Right atrium auricular region (tissue), 2 donors: ENCODE measurements at regions not wholly inside any gene's neighbourhood (a gene's known extent, or its start where the extent isn't known, plus 50 kb on each side); places are given as distances from the start of the nearest gene placed in this dataset.
A peak's percentile ranks its signal among the peaks of the same experiment; 100 is the strongest.

Source experiments
- DNase-seq: peaks from one replicate; pipeline ENCODE4 v3.0.0-alpha.2; 2019; ENCODE audit warnings: low spot score
- H3K27ac ChIP-seq, 2 donors: fragments of 200-600 bp; sonication (generic); 1 replicate in 1 of 2; 2 replicates in 1 of 2; pipeline ENCODE4 v1.5.1; 2016 to 2019
- H3K27me3 ChIP-seq, 2 donors: fragments of 200-600 bp; sonication (generic); one replicate each; pipeline versions ENCODE4 v1.5.1 to v1.6.0; 2017 to 2019
- H3K36me3 ChIP-seq: fragments of 200-600 bp; sonication (generic); one replicate; pipeline ENCODE4 v1.5.1; 2016
- H3K4me1 ChIP-seq, 2 donors: fragments of 200-600 bp; sonication (generic); one replicate each; pipeline versions ENCODE4 v1.5.1 to v1.6.0; 2017 to 2019
- H3K4me3 ChIP-seq, 2 donors: fragments of 200-600 bp; sonication (generic); 1 replicate in 1 of 2; 2 replicates in 1 of 2; pipeline ENCODE4 v1.5.1; 2017 to 2019; ENCODE audit warnings: mild to moderate bottlenecking in 1 of 2, moderate library complexity in 1 of 2
- H3K9me3 ChIP-seq, 2 donors: fragments of 200-600 bp; sonication (generic); one replicate each; pipeline ENCODE4 v1.5.1; 2019
- TF ChIP-seq, protein P1 (sequence below), 2 donors: fragments of 200-600 bp; sonication (generic); IDR thresholded peaks; one replicate each; pipeline ENCODE4 v1.5.1; 2019; ENCODE audit warnings: antibody characterized with exemption in 2 of 2

GRCh38 chr14:85024931-85025330 is 505.0 kb upstream of the FLRT2 start:
- TF ChIP-seq, protein P1, sequence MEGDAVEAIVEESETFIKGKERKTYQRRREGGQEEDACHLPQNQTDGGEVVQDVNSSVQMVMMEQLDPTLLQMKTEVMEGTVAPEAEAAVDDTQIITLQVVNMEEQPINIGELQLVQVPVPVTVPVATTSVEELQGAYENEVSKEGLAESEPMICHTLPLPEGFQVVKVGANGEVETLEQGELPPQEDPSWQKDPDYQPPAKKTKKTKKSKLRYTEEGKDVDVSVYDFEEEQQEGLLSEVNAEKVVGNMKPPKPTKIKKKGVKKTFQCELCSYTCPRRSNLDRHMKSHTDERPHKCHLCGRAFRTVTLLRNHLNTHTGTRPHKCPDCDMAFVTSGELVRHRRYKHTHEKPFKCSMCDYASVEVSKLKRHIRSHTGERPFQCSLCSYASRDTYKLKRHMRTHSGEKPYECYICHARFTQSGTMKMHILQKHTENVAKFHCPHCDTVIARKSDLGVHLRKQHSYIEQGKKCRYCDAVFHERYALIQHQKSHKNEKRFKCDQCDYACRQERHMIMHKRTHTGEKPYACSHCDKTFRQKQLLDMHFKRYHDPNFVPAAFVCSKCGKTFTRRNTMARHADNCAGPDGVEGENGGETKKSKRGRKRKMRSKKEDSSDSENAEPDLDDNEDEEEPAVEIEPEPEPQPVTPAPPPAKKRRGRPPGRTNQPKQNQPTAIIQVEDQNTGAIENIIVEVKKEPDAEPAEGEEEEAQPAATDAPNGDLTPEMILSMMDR (IDR thresholded peaks at IDR 0.05), result no peak
- no peaks in the 10 kb centered on the region for H3K36me3 ChIP-seq
- DNase-seq, result no peak

GRCh38 chr14:85027681-85028370 is 502.1 kb upstream of the FLRT2 start:
- TF ChIP-seq, protein P1 (IDR thresholded peaks at IDR 0.05), result no peak
- no peaks in the 10 kb centered on the region for H3K36me3 ChIP-seq
- no peak overlapping the region for H3K4me3 ChIP-seq
- H3K9me3 ChIP-seq, result no peaks in the 10 kb centered on the region
- no peak overlapping the region for H3K27ac ChIP-seq
- H3K4me1 ChIP-seq, result no peaks in the 10 kb centered on the region
- no peaks in the 10 kb centered on the region for H3K27me3 ChIP-seq
- DNase-seq, result no peak

More at GRCh38 chr14:85024931-85025330, 505.0 kb upstream of the FLRT2 start:
- H3K9me3 ChIP-seq, result no peaks in the 10 kb centered on the region
- no peak overlapping the region for H3K4me3 ChIP-seq
- peak overlapping the region in 1 of 2 donors; percentile 54 for H3K27ac ChIP-seq
- H3K27me3 ChIP-seq, result no peaks in the 10 kb centered on the region
- H3K4me1 ChIP-seq, result no peaks in the 10 kb centered on the region

GRCh38 chr14:85037411-85037810 is 492.5 kb upstream of the FLRT2 start:
- TF ChIP-seq, protein P1 (IDR thresholded peaks at IDR 0.05), result no peak
- Histone ChIP-seq H3K36me3 (no peaks in the 10 kb centered on the region), H3K27me3 (no peaks in the 10 kb centered on the region), H3K4me3 (no peak overlapping the region), H3K4me1 (no peaks in the 10 kb centered on the region), H3K27ac (no peak overlapping the region), H3K9me3 (no peaks in the 10 kb centered on the region)
- DNase-seq, result no peak

DNA sequence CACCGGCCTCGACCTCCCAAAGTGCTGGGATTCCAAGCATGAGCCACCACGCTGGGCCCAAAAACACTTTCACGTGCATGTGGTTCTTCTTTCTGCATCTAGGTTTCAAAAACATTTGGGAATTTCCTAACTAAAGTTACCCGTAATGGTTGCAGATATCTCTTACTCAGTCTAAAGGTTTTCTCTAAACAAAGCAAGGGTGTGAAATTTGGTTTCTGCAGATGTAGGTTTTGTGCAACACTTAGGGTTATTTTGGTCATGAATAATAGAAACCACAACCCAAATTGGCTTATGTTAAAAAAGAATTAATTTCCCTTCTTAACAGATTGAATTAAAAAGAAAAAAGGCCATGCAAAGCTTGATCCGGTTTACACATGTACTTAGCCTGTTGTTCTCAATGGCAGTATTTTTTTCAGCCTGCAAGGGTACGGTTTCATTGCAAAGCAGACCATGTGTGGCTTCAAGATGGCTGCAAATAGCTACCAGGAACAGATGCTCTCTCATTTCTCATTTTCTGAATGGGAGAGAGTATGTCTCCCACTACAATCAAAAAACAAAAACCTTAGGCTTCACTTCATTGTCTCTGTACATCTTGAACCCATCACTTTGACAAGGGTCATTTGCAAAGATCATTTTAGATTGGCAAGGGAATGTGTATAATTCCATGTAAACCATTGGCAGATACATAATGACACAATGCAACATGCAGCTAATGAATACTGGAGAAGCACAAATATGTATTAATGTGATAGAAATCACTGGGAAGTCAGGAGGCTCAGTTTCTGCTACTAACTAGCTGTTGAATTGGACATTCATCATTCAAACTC is 491.2 kb upstream of the FLRT2 start:
- no peak for DNase-seq
- Histone ChIP-seq H3K9me3 (no peaks in the 10 kb centered on the region), H3K27ac (no peak overlapping the region), H3K36me3 (no peaks in the 10 kb centered on the region), H3K4me3 (no peak overlapping the region), H3K27me3 (no peaks in the 10 kb centered on the region), H3K4me1 (no peaks in the 10 kb centered on the region)
- TF ChIP-seq, protein P1 (IDR thresholded peaks at IDR 0.05), result no peak

GRCh38 chr14:85039353-85039626 is 490.7 kb upstream of the FLRT2 start:
- H3K36me3 ChIP-seq, result no peaks in the 10 kb centered on the region
- no peak for DNase-seq
- H3K4me3 ChIP-seq, result no peak overlapping the region

More at GRCh38 chr14:85039353-85039626, 490.7 kb upstream of the FLRT2 start:
- no peaks in the 10 kb centered on the region for H3K4me1 ChIP-seq
- no peaks in the 10 kb centered on the region for H3K9me3 ChIP-seq
- no peak overlapping the region for H3K27ac ChIP-seq
- no peaks in the 10 kb centered on the region for H3K27me3 ChIP-seq
- TF ChIP-seq, protein P1 (IDR thresholded peaks at IDR 0.05), result no peak
